Activated CD4-positive, CD25-positive, alpha-beta regulatory T cell treated with anti-CD3 and anti-CD28 coated beads, Interleukin-2, amount 50 U/mL, for 16 hours (primary cell): ENCODE measurements at regions not wholly inside any gene's neighbourhood (a gene's known extent, or its start where the extent isn't known, plus 50 kb on each side); places are given as distances from the start of the nearest gene placed in this dataset.
A peak's percentile ranks its signal among the peaks of the same experiment; 100 is the strongest.

Experiments
- DNase-seq: peaks from one replicate; pipeline ENCODE4 v3.0.0-alpha.2; 2020; ENCODE audit warnings: low read depth, low spot score

- no peak for DNase-seq
These were observed 134.7 kb upstream of the IFNGR1 start for GRCh38 chr6:137353842-137354397.

- no peak for DNase-seq
These were observed 134.2 kb upstream of the IFNGR1 start for GRCh38 chr6:137353346-137353745.

GRCh38 chr6:137352859-137353258, 133.7 kb upstream of the IFNGR1 start:
- no peak for DNase-seq

GRCh38 chr6:137351890-137352289, 132.7 kb upstream of the IFNGR1 start:
- DNase-seq: no peak

- DNase-seq: no peak
These were observed 131.7 kb upstream of the IFNGR1 start for GRCh38 chr6:137350857-137351256.

GRCh38 chr6:137349856-137350830, 131.0 kb upstream of the IFNGR1 start:
- no peak for DNase-seq

- DNase-seq: no peak
These were observed 129.6 kb upstream of the IFNGR1 start for GRCh38 chr6:137348777-137349176.

GRCh38 chr6:137343241-137343640, 124.1 kb upstream of the IFNGR1 start:
- DNase-seq: no peak

GRCh38 chr6:137342607-137343190, 123.5 kb upstream of the IFNGR1 start:
- DNase-seq: no peak

GRCh38 chr6:137341681-137342195, 122.6 kb upstream of the IFNGR1 start:
- peak; percentile 13 for DNase-seq

- no peak for DNase-seq
These were observed 120.9 kb upstream of the IFNGR1 start for GRCh38 chr6:137339929-137340559.

- no peak for DNase-seq
These were observed 115.7 kb upstream of the IFNGR1 start for GRCh38 chr6:137334884-137335283.

GRCh38 chr6:137334094-137334493, 114.9 kb upstream of the IFNGR1 start:
- no peak for DNase-seq

GRCh38 chr6:137332637-137333280, 113.6 kb upstream of the IFNGR1 start:
- no peak for DNase-seq

GRCh38 chr6:137323860-137324259, 104.7 kb upstream of the IFNGR1 start:
- DNase-seq: no peak

GRCh38 chr6:137320271-137320670, 101.1 kb upstream of the IFNGR1 start:
- no peak for DNase-seq

- no peak for DNase-seq
These were observed 97.4 kb upstream of the IFNGR1 start for GRCh38 chr6:137316626-137317025.

GRCh38 chr6:137315081-137315480, 95.9 kb upstream of the IFNGR1 start:
- no peak for DNase-seq

GRCh38 chr6:137313928-137314855, 95.0 kb upstream of the IFNGR1 start:
- DNase-seq: peak; percentile 40

GRCh38 chr6:137313211-137313610, 94.0 kb upstream of the IFNGR1 start:
- DNase-seq: no peak
